ENCODE measurements at regions not wholly inside any gene's neighbourhood (a gene's known extent, or its start where the extent isn't known, plus 50 kb on each side); places are given as distances from the start of the nearest gene placed in this dataset.

- Histone ChIP-seq H2AFZ (no peak overlapping the region), H3K79me2 (no peaks in the 10 kb centered on the region), H3K9ac (no peak overlapping the region), H3K9me3 (ENCODE audit: control insufficient read depth, low read length) (no peaks in the 10 kb centered on the region), H3K4me3 (ENCODE audit: low read depth, low read length) (no peak overlapping the region), H3K36me3 (ENCODE audit: control insufficient read depth, insufficient read depth, low read length) (no peaks in the 10 kb centered on the region), H3K4me2 (ENCODE audit: low read length) (no peak overlapping the region), H3K4me1 (no peaks in the 10 kb centered on the region), H3K27ac (no peak overlapping the region), H3K27me3 (ENCODE audit: control insufficient read depth, insufficient read depth, low read length) (no peaks in the 10 kb centered on the region)
- no peak for TF ChIP-seq CTCF (IDR thresholded peaks at IDR 0.05)
Measured at GRCh38 chr22:27302501-27302900, 499.1 kb downstream of the MN1 start.

GRCh38 chr22:27303718-27304117, 497.8 kb downstream of the MN1 start:
- Histone ChIP-seq H3K36me3 (ENCODE audit: control insufficient read depth, insufficient read depth, low read length) (no peaks in the 10 kb centered on the region), H2AFZ (no peak overlapping the region), H3K79me2 (no peaks in the 10 kb centered on the region), H3K9ac (no peak overlapping the region), H3K27me3 (ENCODE audit: control insufficient read depth, insufficient read depth, low read length) (no peaks in the 10 kb centered on the region), H3K4me3 (ENCODE audit: low read depth, low read length) (no peak overlapping the region), H3K4me1 (no peaks in the 10 kb centered on the region), H3K9me3 (ENCODE audit: control insufficient read depth, low read length) (no peaks in the 10 kb centered on the region), H3K27ac (no peak overlapping the region), H3K4me2 (ENCODE audit: low read length) (no peak overlapping the region)
- no peak for TF ChIP-seq CTCF (IDR thresholded peaks at IDR 0.05)

- H3K9ac ChIP-seq: no peak overlapping the region
- no peaks in the 10 kb centered on the region for H3K9me3 ChIP-seq (ENCODE audit: control insufficient read depth, low read length)
- no peak overlapping the region for H3K4me3 ChIP-seq (ENCODE audit: low read depth, low read length)
- H2AFZ ChIP-seq: no peak overlapping the region
- no peaks in the 10 kb centered on the region for H3K27me3 ChIP-seq (ENCODE audit: control insufficient read depth, insufficient read depth, low read length)
- no peaks in the 10 kb centered on the region for H3K4me1 ChIP-seq
- no peaks in the 10 kb centered on the region for H3K79me2 ChIP-seq
- H3K36me3 ChIP-seq (ENCODE audit: control insufficient read depth, insufficient read depth, low read length): no peaks in the 10 kb centered on the region
- no peak overlapping the region for H3K27ac ChIP-seq
- H3K4me2 ChIP-seq (ENCODE audit: low read length): no peak overlapping the region
- no peak for TF ChIP-seq CTCF (IDR thresholded peaks at IDR 0.05)
Measured at GRCh38 chr22:27306771-27307170, 494.8 kb downstream of the MN1 start.

- Histone ChIP-seq H3K9me3 (ENCODE audit: control insufficient read depth, low read length) (no peaks in the 10 kb centered on the region), H3K9ac (no peak overlapping the region), H3K4me2 (ENCODE audit: low read length) (no peak overlapping the region), H3K79me2 (no peaks in the 10 kb centered on the region), H3K27ac (no peak overlapping the region), H3K4me3 (ENCODE audit: low read depth, low read length) (no peak overlapping the region), H3K36me3 (ENCODE audit: control insufficient read depth, insufficient read depth, low read length) (no peaks in the 10 kb centered on the region), H3K27me3 (ENCODE audit: control insufficient read depth, insufficient read depth, low read length) (no peaks in the 10 kb centered on the region), H3K4me1 (no peaks in the 10 kb centered on the region), H2AFZ (no peak overlapping the region)
- no peak for TF ChIP-seq CTCF (IDR thresholded peaks at IDR 0.05)
Measured at GRCh38 chr22:27307545-27308247, 493.9 kb downstream of the MN1 start.

DNA sequence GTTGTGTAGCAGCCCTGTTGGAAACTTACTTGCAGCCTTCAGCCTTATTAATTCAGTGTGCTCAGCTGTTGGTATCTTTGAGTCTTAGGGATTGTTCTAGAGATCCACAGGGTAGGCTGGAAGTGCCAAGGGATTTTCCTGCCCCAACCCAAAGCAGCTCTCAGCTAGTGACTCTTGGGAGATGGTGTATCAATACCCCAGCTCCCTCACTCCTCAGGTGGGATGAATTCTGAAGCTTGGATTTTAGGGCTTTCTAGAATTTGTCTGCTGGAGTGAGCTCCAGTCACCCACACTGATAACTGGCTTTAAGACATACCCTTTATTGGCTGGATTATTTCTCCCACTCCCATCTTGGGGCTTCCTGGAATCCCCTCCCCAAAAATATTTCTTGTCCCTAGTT, 493.0 kb downstream of the MN1 start:
- H3K27ac ChIP-seq: no peak overlapping the region
- no peak for TF ChIP-seq CTCF (IDR thresholded peaks at IDR 0.05)
- no peak overlapping the region for H3K4me3 ChIP-seq (ENCODE audit: low read depth, low read length)
- H2AFZ ChIP-seq: no peak overlapping the region
- H3K4me1 ChIP-seq: no peaks in the 10 kb centered on the region
- no peak overlapping the region for H3K9ac ChIP-seq
- no peaks in the 10 kb centered on the region for H3K79me2 ChIP-seq
- no peaks in the 10 kb centered on the region for H3K36me3 ChIP-seq (ENCODE audit: control insufficient read depth, insufficient read depth, low read length)
- H3K27me3 ChIP-seq (ENCODE audit: control insufficient read depth, insufficient read depth, low read length): no peaks in the 10 kb centered on the region
- H3K9me3 ChIP-seq (ENCODE audit: control insufficient read depth, low read length): no peaks in the 10 kb centered on the region
- no peak overlapping the region for H3K4me2 ChIP-seq (ENCODE audit: low read length)
